HG02798 (cell line): ENCODE measurements at regions not wholly inside any gene's neighbourhood (a gene's known extent, or its start where the extent isn't known, plus 50 kb on each side); places are given as distances from the start of the nearest gene placed in this dataset.

Experiments used
- ATAC-seq: cut with Tn5 transposase; IDR thresholded peaks from one replicate; pipeline ENCODE4 v1.9.1; 2021; ENCODE audit warnings: mild to moderate bottlenecking; ENCODE audit not compliant: unreplicated experiment, poor library complexity

GRCh38 chr4:30783751-30784150 is 63.6 kb downstream of the PCDH7 start:
- no peak for ATAC-seq

GRCh38 chr4:30789219-30789671 is 69.1 kb downstream of the PCDH7 start:
- ATAC-seq: no peak

- ATAC-seq: no peak
These were observed 70.0 kb downstream of the PCDH7 start for GRCh38 chr4:30790123-30790522.

GRCh38 chr4:30790998-30791397 is 70.8 kb downstream of the PCDH7 start:
- ATAC-seq: no peak

GRCh38 chr4:30792601-30793000 is 72.4 kb downstream of the PCDH7 start:
- ATAC-seq: no peak

- ATAC-seq: no peak
These were observed 81.7 kb downstream of the PCDH7 start for GRCh38 chr4:30801876-30802275.

GRCh38 chr4:30802622-30803323 is 82.6 kb downstream of the PCDH7 start:
- ATAC-seq: no peak

- ATAC-seq: no peak
These were observed 88.1 kb downstream of the PCDH7 start for GRCh38 chr4:30808276-30808675.

- ATAC-seq: no peak
These were observed 91.1 kb downstream of the PCDH7 start for GRCh38 chr4:30811296-30811695.

- ATAC-seq: no peak
These were observed 95.5 kb downstream of the PCDH7 start for GRCh38 chr4:30815685-30816084.

- no peak for ATAC-seq
These were observed 97.3 kb downstream of the PCDH7 start for GRCh38 chr4:30817447-30817846.

GRCh38 chr4:30818541-30818940 is 98.4 kb downstream of the PCDH7 start:
- ATAC-seq: no peak

- no peak for ATAC-seq
These were observed 101.1 kb downstream of the PCDH7 start for GRCh38 chr4:30821275-30821674.

GRCh38 chr4:30821859-30822612 is 101.9 kb downstream of the PCDH7 start:
- no peak for ATAC-seq

- ATAC-seq: no peak
These were observed 102.9 kb downstream of the PCDH7 start for GRCh38 chr4:30822911-30823551.

GRCh38 chr4:30825008-30825770 is 105.0 kb downstream of the PCDH7 start:
- no peak for ATAC-seq

- ATAC-seq: no peak
These were observed 108.2 kb downstream of the PCDH7 start for GRCh38 chr4:30828264-30828926.

- no peak for ATAC-seq
These were observed 112.5 kb downstream of the PCDH7 start for GRCh38 chr4:30832639-30833038.

GRCh38 chr4:30833206-30833605 is 113.0 kb downstream of the PCDH7 start:
- no peak for ATAC-seq

- no peak for ATAC-seq
These were observed 114.9 kb downstream of the PCDH7 start for GRCh38 chr4:30835044-30835443.
